ENCODE measurements at regions not wholly inside any gene's neighbourhood (a gene's known extent, or its start where the extent isn't known, plus 50 kb on each side); places are given as distances from the start of the nearest gene placed in this dataset.

DNA sequence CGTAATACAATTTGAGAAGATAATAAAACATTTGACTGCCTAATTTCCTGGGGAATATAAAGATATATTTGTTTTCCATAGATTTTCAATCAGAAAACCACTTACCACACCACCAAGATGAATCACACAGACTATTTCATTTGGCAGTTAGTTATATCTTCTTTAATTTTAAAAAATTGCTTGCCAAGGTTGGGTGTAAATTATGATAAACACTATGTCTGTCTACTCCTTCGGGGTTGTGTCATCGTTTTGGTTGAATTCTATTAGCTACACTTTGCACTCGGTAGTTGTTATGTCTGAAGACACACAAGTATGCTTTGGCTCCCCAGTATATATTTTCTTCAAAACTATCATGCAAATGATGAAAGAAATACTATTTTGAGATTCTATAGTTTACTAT is 594.8 kb upstream of the SEMA3D start:
- DNase-seq (ENCODE audit: low spot score): no peak

DNA sequence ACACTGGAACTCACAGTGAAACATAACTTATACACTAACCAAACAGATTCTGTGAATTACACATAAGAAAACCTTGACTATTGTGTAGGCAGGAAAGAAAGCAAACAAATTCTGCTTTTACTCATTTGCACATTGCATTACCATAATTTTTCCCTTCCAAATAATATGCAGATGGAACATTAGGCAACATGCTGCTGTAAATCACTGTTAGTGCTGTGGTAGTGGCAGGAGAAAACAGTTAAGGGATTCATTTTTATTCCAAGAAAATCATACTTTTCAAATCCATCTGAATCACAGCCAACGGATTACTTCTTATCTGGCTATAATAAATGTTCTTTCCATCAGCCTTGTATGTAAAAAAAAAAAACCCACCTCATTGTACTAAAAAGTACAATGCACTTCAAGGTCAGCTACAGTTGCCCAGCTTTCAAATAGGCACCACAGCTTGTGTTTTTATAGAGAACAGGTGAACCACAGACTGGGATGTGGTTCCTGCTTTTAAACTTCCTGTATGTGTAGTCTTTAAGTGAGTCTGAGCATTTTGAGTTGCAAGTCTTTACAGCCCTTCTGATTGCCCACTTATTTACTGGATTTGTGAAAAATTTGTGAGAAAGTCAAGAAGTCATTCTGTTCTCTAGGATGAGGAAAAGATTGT is 590.0 kb upstream of the SEMA3D start:
- DNase-seq (ENCODE audit: low spot score): no peak

DNA sequence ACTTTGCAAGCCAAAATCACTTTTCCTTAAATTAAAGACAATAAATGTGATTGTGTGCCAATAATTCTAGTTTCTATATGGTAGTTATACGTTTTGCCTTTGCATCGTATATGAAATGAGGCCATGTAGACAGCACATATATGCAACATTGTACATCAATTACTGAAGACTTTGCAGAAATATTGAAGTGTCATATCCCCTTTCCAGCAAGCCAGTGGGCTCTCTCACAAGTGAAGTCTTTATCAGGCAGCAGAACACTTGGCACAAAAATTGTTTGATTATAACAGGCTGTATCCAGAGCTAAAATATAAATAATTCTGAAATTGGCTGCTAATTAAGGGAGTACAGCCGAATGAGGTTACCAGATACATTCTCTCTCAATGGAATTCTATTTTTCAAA is 588.6 kb upstream of the SEMA3D start:
- no peak for DNase-seq (ENCODE audit: low spot score)

DNA sequence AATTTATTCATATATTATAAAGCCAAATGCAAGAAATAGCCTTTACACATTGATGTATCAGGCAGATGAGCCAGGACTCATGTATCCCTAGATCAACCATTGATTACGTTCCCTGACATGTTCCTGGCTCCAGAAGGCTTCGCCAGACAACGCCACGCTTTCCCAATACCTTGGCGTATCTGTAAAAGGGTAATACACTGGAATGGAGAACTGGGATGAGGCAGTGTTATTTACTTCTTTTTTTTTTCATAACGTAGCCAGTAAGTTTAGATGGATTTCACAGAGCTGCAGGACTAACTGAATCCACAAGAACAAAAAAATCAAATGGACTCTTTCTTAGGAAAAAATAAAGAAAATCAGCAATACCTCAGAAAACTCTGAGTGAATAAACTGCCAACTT is 588.1 kb upstream of the SEMA3D start:
- no peak for DNase-seq (ENCODE audit: low spot score)

DNA sequence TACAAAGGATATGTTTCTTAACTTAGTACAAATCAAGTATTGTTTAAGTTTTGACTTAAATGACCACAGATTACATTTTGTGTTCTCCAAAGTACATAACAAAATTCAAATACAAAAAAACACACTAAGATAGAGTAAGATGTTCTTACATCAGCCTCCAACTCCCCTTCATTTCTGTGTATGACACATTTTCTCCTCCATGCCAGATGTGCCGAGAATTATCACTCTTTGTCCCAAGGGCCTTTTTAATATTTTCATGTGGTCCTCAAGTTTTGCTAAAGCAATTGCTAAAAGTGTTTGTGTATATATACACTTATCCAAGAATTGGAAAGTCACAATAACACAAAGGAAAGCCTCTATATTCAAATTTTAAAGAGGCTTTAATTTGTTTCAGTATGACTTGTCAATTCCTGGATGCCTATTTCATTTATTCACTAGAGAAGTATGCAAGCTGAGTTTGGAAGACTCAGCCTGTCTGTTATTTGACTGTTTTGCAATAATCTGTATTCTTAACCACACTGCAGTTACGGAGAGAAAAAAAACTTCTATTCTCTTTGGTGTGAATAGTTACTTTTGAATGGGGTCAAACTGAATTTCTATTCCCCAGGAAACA is 586.4 kb upstream of the SEMA3D start:
- no peak for DNase-seq (ENCODE audit: low spot score)

DNA sequence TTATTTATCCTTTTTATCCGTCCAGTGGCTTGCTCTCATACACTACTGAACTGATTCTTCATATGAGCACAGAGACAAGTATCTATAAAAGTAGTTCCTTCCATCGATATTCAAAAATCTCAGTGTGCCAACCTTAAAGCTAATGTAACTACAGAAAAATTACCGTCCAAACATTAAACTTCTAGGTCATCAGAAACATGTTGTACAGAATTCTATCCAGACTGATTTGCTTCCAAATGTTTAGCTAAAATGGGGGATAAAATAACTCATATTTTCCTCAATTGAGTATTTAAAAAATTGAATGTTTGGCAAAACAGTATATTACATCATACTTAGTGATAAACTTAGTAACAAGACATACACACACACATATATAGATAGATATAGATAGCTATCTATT is 584.7 kb upstream of the SEMA3D start:
- DNase-seq (ENCODE audit: low spot score): no peak

DNA sequence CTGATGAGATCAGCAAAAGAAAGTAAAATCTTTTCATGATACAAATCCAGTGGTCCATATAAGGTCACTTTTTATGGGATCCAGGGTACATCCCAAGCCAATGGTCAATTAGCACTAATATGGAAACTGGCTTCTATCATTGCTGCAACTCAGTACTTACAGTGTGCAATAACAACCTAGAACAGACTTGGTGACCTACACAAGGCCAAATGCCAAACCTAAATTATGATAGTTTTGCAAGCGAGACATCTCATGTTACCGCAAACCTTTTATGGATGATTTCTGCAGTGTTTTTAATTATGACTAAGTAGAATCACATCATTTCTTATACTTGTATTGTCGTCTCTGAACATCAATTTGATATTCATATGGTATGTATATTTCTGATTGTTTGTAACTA is 583.5 kb upstream of the SEMA3D start:
- no peak for DNase-seq (ENCODE audit: low spot score)

DNA sequence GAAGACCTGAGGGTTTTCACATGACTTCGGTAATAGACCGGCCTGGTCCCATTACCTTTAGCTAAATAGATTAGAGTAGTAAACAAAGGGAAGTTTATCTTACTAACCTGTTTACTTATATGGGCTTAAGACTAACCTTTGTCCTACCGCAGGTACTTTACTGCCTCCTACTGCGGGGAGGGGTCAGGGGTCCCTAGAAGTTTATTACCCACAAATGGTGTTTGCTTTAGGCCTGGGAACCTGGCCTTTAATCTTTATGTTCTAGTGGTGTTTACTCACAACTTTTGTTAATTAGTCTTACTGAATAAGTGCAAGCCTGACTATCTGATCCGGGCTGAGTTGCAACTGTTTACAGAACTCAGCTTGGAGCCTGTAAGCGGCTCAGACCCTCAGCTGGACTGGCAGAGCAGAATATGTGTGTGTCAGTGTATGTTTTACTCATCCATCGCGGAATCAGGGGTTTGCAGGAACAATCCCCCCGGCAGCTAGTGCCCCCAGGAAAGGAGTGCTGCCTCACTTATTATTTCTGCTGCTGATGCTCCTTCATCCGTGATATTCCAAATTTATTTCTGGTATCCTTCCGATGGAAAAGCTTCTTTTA is 578.9 kb upstream of the SEMA3D start:
- no peak for DNase-seq (ENCODE audit: low spot score)

DNA sequence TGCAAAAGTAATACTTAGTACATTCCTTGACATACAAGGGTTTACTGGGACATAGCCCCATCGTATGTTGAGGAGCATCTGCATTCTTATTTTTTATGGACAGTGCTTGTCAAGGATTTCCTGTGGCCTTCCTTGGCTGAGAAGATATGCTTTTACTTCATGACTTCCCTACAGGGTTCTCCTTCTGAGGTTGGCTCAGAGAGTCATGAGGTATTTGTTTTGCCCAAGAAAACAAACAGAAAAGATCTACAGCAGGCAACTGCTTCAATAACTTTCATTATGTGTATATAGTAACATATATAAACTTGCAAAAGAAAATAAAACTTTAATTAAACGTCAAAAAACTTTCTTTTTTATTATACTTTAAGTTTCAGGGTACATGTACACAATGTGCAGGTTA is 577.2 kb upstream of the SEMA3D start:
- no peak for DNase-seq (ENCODE audit: low spot score)

DNA sequence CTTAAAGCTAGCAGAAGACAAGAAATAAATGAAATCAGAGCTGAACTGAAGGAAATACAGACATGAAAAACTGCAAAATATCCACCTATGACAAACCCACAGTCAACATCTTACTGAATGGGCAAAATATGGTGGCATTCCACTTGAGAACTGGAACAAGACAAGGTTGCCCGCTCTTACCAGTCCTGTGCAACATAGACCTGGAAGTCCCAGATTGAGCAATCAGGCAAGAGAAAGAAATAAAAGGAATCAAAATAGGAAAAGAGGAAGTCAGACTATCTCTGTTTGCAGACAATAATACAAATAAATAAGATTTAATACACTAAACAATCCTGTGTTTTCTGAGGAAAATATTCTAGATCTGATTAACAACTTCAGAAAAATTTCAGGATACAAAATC is 570.5 kb upstream of the SEMA3D start:
- no peak for DNase-seq (ENCODE audit: low spot score)

DNA sequence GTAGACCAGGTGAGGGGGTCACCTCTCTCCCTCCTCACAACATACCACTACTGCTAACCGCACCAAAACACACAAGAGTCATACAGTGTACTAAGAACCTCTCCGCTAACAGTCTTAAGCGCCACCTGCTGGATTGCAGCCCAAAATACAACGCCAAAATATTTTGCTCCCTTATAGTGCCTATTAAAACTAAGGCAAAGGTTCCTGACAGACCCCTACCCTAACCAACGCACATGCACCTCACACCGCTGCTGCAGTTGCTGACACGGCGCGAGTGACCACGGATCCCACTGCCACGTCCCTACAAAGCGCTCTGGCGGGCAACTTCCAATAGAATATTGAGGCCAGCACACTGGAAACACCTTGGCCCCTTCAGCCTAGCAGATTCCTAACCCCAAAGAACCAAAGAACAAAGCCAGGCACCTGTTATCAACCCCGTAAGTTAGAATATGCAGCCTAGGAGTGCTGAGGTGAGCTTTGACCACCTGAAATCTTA is 563.6 kb upstream of the SEMA3D start:
- no peak for DNase-seq (ENCODE audit: low spot score)

DNA sequence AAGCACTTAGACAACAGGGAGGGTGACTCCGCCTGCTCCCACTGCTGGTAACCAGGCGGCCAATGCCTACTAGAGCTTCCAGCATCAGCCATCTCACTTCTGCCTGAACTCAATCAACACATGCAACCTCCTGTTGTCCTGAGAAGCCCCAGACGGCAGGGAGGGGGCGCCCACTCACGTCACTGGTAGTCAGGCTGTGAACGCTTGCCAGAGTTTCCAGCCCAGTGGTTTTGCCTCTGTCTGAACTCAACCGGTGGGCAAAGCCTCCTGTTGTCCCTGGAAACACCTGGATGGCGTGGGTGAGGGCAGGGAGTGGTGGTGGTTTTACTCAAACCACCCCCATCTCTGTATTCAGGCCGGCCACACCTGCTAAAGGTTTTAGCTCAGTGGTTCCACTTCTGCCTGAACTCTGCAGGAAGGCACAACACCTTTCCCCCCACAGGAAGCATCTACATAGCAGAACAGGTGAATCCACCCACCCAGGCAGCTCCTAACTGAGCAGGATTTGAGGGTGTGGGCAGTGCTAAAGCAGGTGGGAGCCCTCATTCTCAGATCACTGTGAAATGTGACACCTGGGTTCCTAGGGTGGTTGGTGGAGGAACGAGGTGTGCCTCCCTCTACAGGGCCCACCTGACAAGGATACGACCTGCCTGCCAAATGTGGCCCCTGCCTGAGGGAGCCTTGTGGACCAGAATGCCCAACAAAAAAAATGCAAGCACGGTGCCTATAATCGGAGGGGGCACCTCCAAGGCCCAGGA is 563.0 kb upstream of the SEMA3D start:
- no peak for DNase-seq (ENCODE audit: low spot score)

DNA sequence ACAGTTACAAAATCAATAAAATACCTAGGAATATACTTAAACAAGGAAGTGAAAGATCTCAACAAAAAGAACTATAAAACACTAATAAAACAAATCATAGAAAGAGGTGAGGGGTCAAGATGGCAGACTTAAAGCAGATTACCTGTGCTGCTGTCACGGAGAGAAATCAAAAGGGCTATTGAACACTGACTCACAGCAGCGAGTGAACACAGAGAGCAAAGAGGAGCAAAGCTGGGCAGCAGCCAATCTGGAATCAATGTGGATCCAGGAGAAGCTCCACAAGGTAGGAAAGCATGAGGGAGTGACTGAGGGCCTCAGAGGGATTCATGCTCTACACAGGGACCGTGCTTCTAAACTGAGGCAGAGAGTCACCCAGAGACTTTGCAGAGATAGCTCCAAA is 562.0 kb upstream of the SEMA3D start:
- no peak for DNase-seq (ENCODE audit: low spot score)

DNA sequence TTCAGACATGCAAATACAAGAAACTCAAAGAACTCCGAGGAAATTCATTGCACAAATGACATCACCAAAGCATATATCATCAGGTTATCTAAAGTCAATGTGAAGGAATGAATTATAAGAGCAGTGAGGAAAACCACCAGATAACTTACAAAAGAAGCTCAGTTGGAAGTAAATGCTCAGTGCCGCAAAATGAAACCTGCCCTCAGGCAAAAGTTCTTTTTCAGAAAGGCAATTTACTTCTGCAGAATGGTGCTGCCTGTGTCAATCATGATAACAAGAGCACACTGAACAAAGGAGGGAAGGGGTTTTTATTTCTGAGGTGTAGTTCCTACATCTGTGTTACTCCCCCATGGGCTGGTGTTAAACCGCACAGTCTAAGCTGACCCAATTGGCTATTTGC is 550.6 kb upstream of the SEMA3D start:
- DNase-seq (ENCODE audit: low spot score): no peak

DNA sequence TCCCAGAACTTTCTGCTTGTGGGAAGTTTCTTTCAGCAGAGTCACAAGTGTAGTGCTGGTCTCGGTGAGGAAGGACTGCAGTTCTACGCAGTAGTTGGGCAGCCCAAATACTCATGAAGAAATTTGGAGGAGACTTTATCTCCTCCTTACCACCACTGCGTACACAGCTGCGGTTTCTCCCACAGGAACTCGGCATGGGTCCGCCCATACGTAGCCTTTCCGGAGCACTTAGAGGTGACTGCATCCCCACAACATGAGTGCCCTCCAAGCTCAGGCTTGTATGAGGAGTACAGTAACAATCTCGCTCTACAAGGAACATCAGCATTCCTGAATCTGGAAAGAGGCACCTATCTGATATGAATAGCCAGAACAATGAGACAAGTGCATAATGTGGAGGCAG is 549.2 kb upstream of the SEMA3D start:
- DNase-seq (ENCODE audit: low spot score): no peak

DNA sequence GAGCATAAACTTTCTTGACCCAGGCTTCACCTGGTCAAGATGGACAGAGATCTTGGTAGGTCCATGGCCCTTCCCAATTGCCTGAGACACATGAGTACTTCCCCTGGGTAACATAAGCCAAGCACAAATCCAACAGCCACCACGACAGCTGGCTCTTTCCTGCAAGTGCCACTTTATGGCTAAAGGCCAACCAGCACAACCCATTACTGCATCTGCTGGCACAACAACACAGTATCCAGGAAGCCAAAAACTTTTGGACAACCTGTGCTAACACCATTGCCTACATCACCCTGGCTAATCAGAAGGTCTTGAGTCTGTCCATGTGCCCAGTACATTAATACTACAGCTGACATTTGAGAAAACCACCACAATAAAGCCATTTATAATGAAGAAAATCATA is 548.0 kb upstream of the SEMA3D start:
- no peak for DNase-seq (ENCODE audit: low spot score)

DNA sequence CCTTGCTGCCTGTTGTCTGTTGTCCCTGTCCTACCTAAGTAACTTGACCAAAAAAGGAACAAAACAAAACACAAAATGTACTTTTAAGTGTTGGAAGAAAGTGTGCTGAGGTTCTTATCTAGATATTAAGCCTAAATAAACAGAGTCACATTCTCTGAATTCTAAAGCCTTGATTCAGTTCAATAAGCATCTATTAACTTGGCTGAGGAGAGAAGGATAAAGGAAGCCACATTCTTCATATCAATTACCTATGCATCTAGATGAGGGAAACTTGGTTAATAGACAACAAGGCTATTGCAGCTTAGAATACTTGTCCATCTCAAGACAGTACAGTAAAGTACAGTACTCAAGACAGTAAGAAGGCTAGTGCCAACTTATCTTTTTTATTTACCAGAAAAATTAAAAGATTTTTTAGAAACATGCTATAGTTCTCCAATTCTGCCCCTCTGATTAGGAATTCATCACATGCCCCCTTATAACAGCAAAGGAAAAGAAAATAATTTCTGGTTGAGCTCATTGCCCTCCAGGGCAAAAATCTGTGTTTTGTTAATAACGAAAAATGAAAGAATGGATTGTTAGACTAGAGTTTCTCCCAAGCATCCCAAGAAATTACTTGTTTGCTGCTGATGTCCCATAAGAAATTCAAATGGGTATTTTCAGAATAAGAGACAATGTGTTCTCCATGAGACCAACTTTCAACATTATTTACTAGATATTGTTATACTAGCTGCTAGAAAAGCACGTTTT is 546.5 kb upstream of the SEMA3D start:
- no peak for DNase-seq (ENCODE audit: low spot score)

DNA sequence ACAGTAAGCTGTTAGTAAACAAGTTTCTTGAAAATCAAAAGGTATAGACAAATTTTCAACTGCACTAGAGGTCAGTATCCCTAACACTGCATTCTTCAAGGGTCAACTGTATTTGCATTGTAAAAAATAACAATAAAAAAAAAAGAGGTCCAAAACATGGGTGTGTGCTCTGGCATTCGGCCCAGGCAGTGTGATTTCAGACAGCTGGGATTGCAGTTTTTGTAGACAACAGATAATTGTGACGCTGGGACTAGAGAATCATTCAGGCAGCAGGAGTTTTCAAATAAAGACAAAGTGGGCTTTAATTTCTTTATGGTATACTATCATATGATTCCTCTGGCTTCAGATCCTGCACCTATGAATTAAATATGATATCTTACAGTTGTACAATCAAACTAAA is 543.2 kb upstream of the SEMA3D start:
- DNase-seq (ENCODE audit: low spot score): no peak

DNA sequence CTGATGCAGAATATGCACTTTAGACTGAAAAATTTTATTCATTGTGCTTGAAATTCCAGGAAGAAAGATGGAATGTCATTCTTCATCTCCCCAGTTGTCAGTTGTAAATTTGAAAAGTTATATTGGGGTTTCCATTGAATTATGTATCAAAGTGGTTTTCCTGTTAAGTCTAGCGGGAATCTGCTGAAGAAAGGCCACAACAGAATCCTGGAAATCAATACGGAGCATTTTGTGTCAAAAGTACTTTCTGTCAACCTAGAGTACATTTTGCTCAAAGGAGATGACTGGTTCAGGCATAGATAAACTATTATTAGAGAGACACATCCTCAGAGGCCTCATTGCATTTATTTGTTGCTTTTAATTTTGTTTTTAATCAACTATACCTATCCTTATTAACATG is 538.2 kb upstream of the SEMA3D start:
- DNase-seq (ENCODE audit: low spot score): no peak

DNA sequence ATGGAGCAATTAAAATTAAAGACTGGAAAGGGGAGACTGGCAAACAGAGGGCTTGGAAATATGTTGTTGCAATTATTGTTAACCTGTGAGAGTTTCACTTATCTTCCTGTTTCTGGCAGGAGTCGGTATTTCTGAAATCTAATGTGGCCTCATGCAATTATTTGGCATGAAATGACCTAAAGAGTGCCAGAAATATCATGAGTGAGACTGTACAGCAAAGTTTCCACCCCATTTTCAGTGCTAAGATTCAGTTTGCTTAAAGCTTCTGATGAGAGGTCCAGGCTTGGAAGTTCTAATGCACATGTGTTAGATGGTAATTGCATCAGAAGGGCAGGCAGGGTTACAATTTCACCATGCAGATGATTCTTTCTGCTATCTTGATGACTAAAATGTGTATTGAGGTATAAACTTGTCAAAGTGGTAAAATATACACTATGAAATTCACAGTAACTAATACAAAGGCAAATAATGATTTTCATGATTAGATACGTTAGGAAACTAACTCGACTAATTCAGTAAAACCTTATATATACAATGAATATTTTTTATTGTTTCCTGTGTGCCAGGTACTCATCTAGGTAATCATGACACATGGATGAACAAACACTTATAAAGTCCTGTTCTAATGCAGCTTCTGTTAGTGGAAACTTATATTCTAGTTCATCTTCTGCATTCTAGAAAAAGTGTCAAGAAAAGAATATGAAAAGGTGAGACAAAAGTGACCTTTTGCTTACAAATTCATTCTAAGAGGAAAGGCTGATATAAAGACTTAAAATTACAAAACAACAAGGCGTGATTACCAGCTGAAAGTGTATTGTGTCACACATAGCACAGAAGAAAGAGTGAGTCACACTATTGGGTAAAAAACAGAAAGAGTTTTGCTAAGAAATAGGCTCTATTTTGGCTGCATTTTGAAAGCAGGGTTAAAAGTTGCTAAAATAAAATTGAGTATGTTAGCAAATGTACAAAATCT is 533.4 kb upstream of the SEMA3D start:
- DNase-seq (ENCODE audit: low spot score): no peak

DNA sequence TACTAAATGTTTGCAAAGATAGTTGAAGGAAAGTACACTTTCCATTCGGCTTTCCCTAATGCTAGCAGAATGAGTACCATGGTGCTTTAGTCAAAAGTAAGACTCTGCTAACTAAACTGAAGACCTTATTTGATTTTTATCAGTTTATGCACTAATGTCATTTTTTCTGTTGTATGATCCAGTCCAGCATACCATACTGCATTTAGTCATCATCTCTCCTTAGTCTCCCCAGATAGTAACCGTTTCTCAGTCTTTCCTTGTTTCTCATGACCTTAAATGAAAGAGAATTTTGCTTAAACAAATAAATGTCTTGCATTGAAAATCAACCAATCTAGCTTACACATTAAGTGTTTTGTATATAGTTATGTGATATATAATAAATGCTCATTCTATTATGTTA is 529.5 kb upstream of the SEMA3D start:
- no peak for DNase-seq (ENCODE audit: low spot score)
